Gastrocnemius medialis (tissue), 4 donors: ENCODE measurements at regions not wholly inside any gene's neighbourhood (a gene's known extent, or its start where the extent isn't known, plus 50 kb on each side); places are given as distances from the start of the nearest gene placed in this dataset.

ENCODE experiments used
- ATAC-seq, 2 donors: fragments of 150-250 bp; one replicate each; pipeline ENCODE4 v1.9.1; 2016
- DNase-seq, 2 donors: peaks; one replicate each; pipeline ENCODE4 v3.0.0-alpha.2; 2019
- H3K27ac ChIP-seq, 4 donors: fragments of 200-600 bp; sonication (generic); 1 replicate in 1 of 4; 2 replicates in 3 of 4; pipeline ENCODE4 v1.5.1; 2016 to 2018; ENCODE audit warnings: mild to moderate bottlenecking in 2 of 4, moderate library complexity in 1 of 4
- H3K27me3 ChIP-seq, 3 donors: fragments of 200-600 bp; sonication (generic) in 2 of 3; 1 replicate in 1 of 3; 2 replicates in 2 of 3; pipeline versions ENCODE4 v1.5.1 to v1.6.0; 2016 to 2019; ENCODE audit warnings: mild to moderate bottlenecking in 1 of 3, moderate library complexity in 1 of 3
- H3K36me3 ChIP-seq, 2 donors: fragments of 200-600 bp; sonication (generic) in 1 of 2; one replicate each; pipeline ENCODE4 v1.5.1; 2017 to 2018
- H3K4me1 ChIP-seq, 2 donors: fragments of 200-600 bp; sonication (generic) in 1 of 2; one replicate each; pipeline ENCODE4 v1.5.1; 2016 to 2017; ENCODE audit warnings: mild to moderate bottlenecking in 2 of 2
- H3K4me3 ChIP-seq, 4 donors: fragments of 200-600 bp; sonication (generic) in 3 of 4; 1 replicate in 1 of 4; 2 replicates in 3 of 4; pipeline ENCODE4 v1.5.1; 2016 to 2019; ENCODE audit warnings: mild to moderate bottlenecking in 2 of 4
- H3K9me3 ChIP-seq, 3 donors: fragments of 200-600 bp; sonication (generic) in 2 of 3; 1 replicate in 1 of 3; 2 replicates in 2 of 3; pipeline ENCODE4 v1.5.1; 2016 to 2019
- CTCF ChIP-seq, 5 experiments: fragments of 450-650 bp in 3 of 5; fragments of 200-600 bp in 2 of 5; sonication (generic) in 2 of 5; IDR thresholded peaks in 4 of 5; conservative IDR thresholded peaks in 1 of 5; 1 replicate in 4 of 5; 2 replicates in 1 of 5; pipeline ENCODE4 v1.5.1; 2016 to 2019; ENCODE audit warnings: antibody characterized with exemption in 5 of 5, mild to moderate bottlenecking in 3 of 5, moderate library complexity in 3 of 5
- POLR2A ChIP-seq, 2 donors: fragments of 450-650 bp; IDR thresholded peaks; one replicate each; pipeline ENCODE4 v1.6.1; 2017; ENCODE audit warnings: antibody characterized with exemption in 2 of 2, mild to moderate bottlenecking in 2 of 2, moderate library complexity in 2 of 2
- in situ Hi-C, 4 donors: fragments of 200-750 bp; cut with MboI; loops; one replicate each; pipeline versions ENCODE4 v1.15.0 to v1.8.0; 2017; ENCODE audit warnings: low sequenced_read_pairs in 4 of 4
- intact Hi-C: fragments of 100-400 bp; cut with DNase I; formaldehyde crosslinking; loops from one replicate; pipeline ENCODE4 v1.15.1; 2023; ENCODE audit warnings: low total_unique reads

- no peak for ATAC-seq
Observed at GRCh38 chr14:32259368-32260013, 56.4 kb upstream of the RNU6-8 start.

GRCh38 chr14:32263939-32264567 lies 61.0 kb upstream of the RNU6-8 start:
- Histone ChIP-seq H3K27ac (no peak overlapping the region), H3K27me3 (no peaks in the 10 kb centered on the region), H3K4me3 (peak overlapping the region in 1 of 4 donors; percentile 6), H3K9me3 (no peaks in the 10 kb centered on the region), H3K4me1 (peaks cover 7 to 9% of the 10 kb centered on the region in 2 donors), H3K36me3 (no peaks in the 10 kb centered on the region)
- no peak for TF ChIP-seq POLR2A (IDR thresholded peaks at IDR 0.05)
- no peak for TF ChIP-seq CTCF (IDR thresholded peaks at IDR 0.05 in 4 of 5, conservative IDR thresholded peaks at IDR 0.05 in 1 of 5)
- ATAC-seq (no peak), DNase-seq (no peak)
- intact Hi-C loops: no loop called here
- in situ Hi-C loops: loop anchor here in 2 of 4 donors (25.0 kb wide), 2 partner anchors 298 to 752 kb away; no protein-coding TSS in a partner anchor

More at GRCh38 chr14:32259368-32260013, 56.4 kb upstream of the RNU6-8 start:
- peaks cover 7 to 19% of the 10 kb centered on the region in 2 donors for H3K4me1 ChIP-seq
- in situ Hi-C loops: loop anchor here (5.0 to 25.0 kb wide), 7 partner anchors 195 to 747 kb away; no protein-coding TSS in a partner anchor
- intact Hi-C loops: loop anchor here (5.0 kb wide), 2 partner anchors 253 to 298 kb away; no protein-coding TSS in a partner anchor
- H3K27ac ChIP-seq: no peak overlapping the region
- H3K9me3 ChIP-seq: no peaks in the 10 kb centered on the region
- H3K27me3 ChIP-seq: no peaks in the 10 kb centered on the region
- H3K4me3 ChIP-seq: no peak overlapping the region
- no peaks in the 10 kb centered on the region for H3K36me3 ChIP-seq
- no peak for DNase-seq
- TF ChIP-seq POLR2A (IDR thresholded peaks at IDR 0.05) (no peak), CTCF (IDR thresholded peaks at IDR 0.05 in 4 of 5, conservative IDR thresholded peaks at IDR 0.05 in 1 of 5) (no peak)

- Histone ChIP-seq H3K27me3 (no peaks in the 10 kb centered on the region), H3K4me3 (no peak overlapping the region), H3K27ac (no peak overlapping the region), H3K36me3 (no peaks in the 10 kb centered on the region), H3K4me1 (no peaks in the 10 kb centered on the region), H3K9me3 (no peaks in the 10 kb centered on the region)
- intact Hi-C loops (no loop called here), in situ Hi-C loops (loop anchor here in 2 of 4 donors (25.0 kb wide), 2 partner anchors 297 to 753 kb away; no protein-coding TSS in a partner anchor)
- ATAC-seq (no peak), DNase-seq (no peak)
- TF ChIP-seq POLR2A (IDR thresholded peaks at IDR 0.05) (no peak), CTCF (IDR thresholded peaks at IDR 0.05 in 4 of 5, conservative IDR thresholded peaks at IDR 0.05 in 1 of 5) (no peak)
Observed at GRCh38 chr14:32265584-32265983, 62.5 kb upstream of the RNU6-8 start.

GRCh38 chr14:32277998-32278397 lies 51.1 kb upstream of the AKAP6 start:
- TF ChIP-seq CTCF (IDR thresholded peaks at IDR 0.05 in 4 of 5, conservative IDR thresholded peaks at IDR 0.05 in 1 of 5): no peak
- no peak for TF ChIP-seq POLR2A (IDR thresholded peaks at IDR 0.05)
- Histone ChIP-seq H3K27me3 (no peaks in the 10 kb centered on the region), H3K27ac (no peak overlapping the region), H3K36me3 (no peaks in the 10 kb centered on the region), H3K9me3 (no peaks in the 10 kb centered on the region), H3K4me3 (no peak overlapping the region), H3K4me1 (no peaks in the 10 kb centered on the region)
- DNase-seq (no peak), ATAC-seq (no peak)
- in situ Hi-C loops (no loop called here), intact Hi-C loops (no loop called here)
